Karpas-422 (cell line): ENCODE measurements at regions not wholly inside any gene's neighbourhood (a gene's known extent, or its start where the extent isn't known, plus 50 kb on each side); places are given as distances from the start of the nearest gene placed in this dataset.

Experiments used
- DNase-seq: peaks from one replicate; pipeline ENCODE4 v3.0.0-alpha.2; 2015
- H2AFZ ChIP-seq: fragments of 200-600 bp; sonication (generic); 2 replicates; pipeline ENCODE4 v1.6.1; 2014; ENCODE audit warnings: antibody characterized with exemption, low read length, mixed read lengths
- H3K27ac ChIP-seq: fragments of 200-600 bp; sonication (generic); 2 replicates; pipeline ENCODE4 v1.5.1; 2014; ENCODE audit warnings: mild to moderate bottlenecking, low read length, moderate library complexity
- H3K27me3 ChIP-seq: fragments of 200-600 bp; sonication (generic); 2 replicates; pipeline ENCODE4 v1.6.1; 2014; ENCODE audit warnings: low read length, mixed read lengths
- H3K36me3 ChIP-seq: fragments of 200-600 bp; sonication (generic); 2 replicates; pipeline ENCODE4 v1.6.1; 2014; ENCODE audit warnings: low read length, mixed read lengths; ENCODE audit not compliant: insufficient read depth
- H3K4me1 ChIP-seq: fragments of 200-600 bp; sonication (generic); 2 replicates; pipeline ENCODE4 v1.6.1; 2014; ENCODE audit warnings: mild to moderate bottlenecking, low read length, mixed read lengths
- H3K4me2 ChIP-seq: fragments of 200-600 bp; sonication (generic); 2 replicates; pipeline ENCODE4 v1.6.1; 2014; ENCODE audit warnings: low read length, low read depth, mild to moderate bottlenecking; ENCODE audit not compliant: poor library complexity, severe bottlenecking
- H3K4me3 ChIP-seq: fragments of 200-600 bp; sonication (generic); 2 replicates; pipeline ENCODE4 v1.5.1; 2014; ENCODE audit warnings: mild to moderate bottlenecking, antibody characterized with exemption, low read length, mixed read lengths
- H3K79me2 ChIP-seq: fragments of 200-600 bp; sonication (generic); 2 replicates; pipeline ENCODE4 v1.6.1; 2014; ENCODE audit warnings: mild to moderate bottlenecking, low read length, mixed read lengths
- H3K9ac ChIP-seq: fragments of 200-600 bp; sonication (generic); 2 replicates; pipeline ENCODE4 v1.6.0; 2014; ENCODE audit warnings: low read length
- H3K9me2 ChIP-seq: fragments of 200-600 bp; sonication (generic), shearing (Covaris generic); replicated peaks from 2 replicates; pipeline ENCODE4 v1.6.0; 2014; ENCODE audit warnings: mild to moderate bottlenecking, low read length, moderate library complexity; ENCODE audit not compliant: insufficient read depth
- H3K9me3 ChIP-seq: fragments of 300-700, 200-600 bp; sonication (generic); 2 replicates; pipeline ENCODE4 v1.6.1; 2014; ENCODE audit warnings: low read length, mixed read lengths
- H4K20me1 ChIP-seq: fragments of 200-600 bp; sonication (generic); 2 replicates; pipeline ENCODE4 v1.6.1; 2014; ENCODE audit warnings: mild to moderate bottlenecking, antibody characterized with exemption, low read length, low read depth; ENCODE audit not compliant: insufficient read depth

GRCh38 chr10:33819206-33819605 lies 484.7 kb upstream of the NRP1 start:
- Histone ChIP-seq H3K4me3 (no peak overlapping the region), H4K20me1 (no peaks in the 10 kb centered on the region), H3K4me2 (no peak overlapping the region), H3K79me2 (no peaks in the 10 kb centered on the region), H2AFZ (no peak overlapping the region), H3K27ac (no peak overlapping the region), H3K27me3 (no peaks in the 10 kb centered on the region), H3K9me3 (peaks cover 3% of the 10 kb centered on the region), H3K9ac (no peak overlapping the region), H3K36me3 (no peaks in the 10 kb centered on the region), H3K4me1 (no peaks in the 10 kb centered on the region), H3K9me2 (no peaks in the 10 kb centered on the region)
- DNase-seq, result no peak

- Histone ChIP-seq H3K79me2 (no peaks in the 10 kb centered on the region), H3K9me3 (peaks cover 3% of the 10 kb centered on the region), H3K9me2 (no peaks in the 10 kb centered on the region), H3K4me1 (no peaks in the 10 kb centered on the region), H3K36me3 (no peaks in the 10 kb centered on the region), H2AFZ (no peak overlapping the region), H3K4me2 (no peak overlapping the region), H3K9ac (no peak overlapping the region), H3K27me3 (no peaks in the 10 kb centered on the region), H4K20me1 (no peaks in the 10 kb centered on the region), H3K27ac (no peak overlapping the region), H3K4me3 (no peak overlapping the region)
- no peak for DNase-seq
Measured at GRCh38 chr10:33818343-33818742, 483.9 kb upstream of the NRP1 start.

GRCh38 chr10:33817605-33818004 lies 483.1 kb upstream of the NRP1 start:
- no peaks in the 10 kb centered on the region for H3K79me2 ChIP-seq
- H3K4me3 ChIP-seq, result no peak overlapping the region
- no peak overlapping the region for H2AFZ ChIP-seq
- H3K36me3 ChIP-seq, result no peaks in the 10 kb centered on the region
- H3K9me3 ChIP-seq, result peaks cover 3% of the 10 kb centered on the region
- no peak overlapping the region for H3K27ac ChIP-seq
- no peak overlapping the region for H3K9ac ChIP-seq
- H3K9me2 ChIP-seq, result no peaks in the 10 kb centered on the region
- no peak for DNase-seq
- H3K4me1 ChIP-seq, result no peaks in the 10 kb centered on the region
- H4K20me1 ChIP-seq, result no peaks in the 10 kb centered on the region
- no peak overlapping the region for H3K4me2 ChIP-seq
- no peaks in the 10 kb centered on the region for H3K27me3 ChIP-seq

- no peaks in the 10 kb centered on the region for H3K79me2 ChIP-seq
- no peak overlapping the region for H2AFZ ChIP-seq
- no peak overlapping the region for H3K27ac ChIP-seq
- peaks cover 3% of the 10 kb centered on the region for H3K9me3 ChIP-seq
- no peak overlapping the region for H3K4me2 ChIP-seq
- no peaks in the 10 kb centered on the region for H3K9me2 ChIP-seq
- no peaks in the 10 kb centered on the region for H3K4me1 ChIP-seq
- no peak overlapping the region for H3K9ac ChIP-seq
- no peak overlapping the region for H3K4me3 ChIP-seq
- no peak for DNase-seq
- H3K36me3 ChIP-seq, result no peaks in the 10 kb centered on the region
- H3K27me3 ChIP-seq, result no peaks in the 10 kb centered on the region
- H4K20me1 ChIP-seq, result no peaks in the 10 kb centered on the region
Measured at GRCh38 chr10:33815776-33816175, 481.3 kb upstream of the NRP1 start.

- H4K20me1 ChIP-seq, result no peaks in the 10 kb centered on the region
- no peak for DNase-seq
- H3K4me1 ChIP-seq, result no peaks in the 10 kb centered on the region
- H3K27ac ChIP-seq, result no peak overlapping the region
- H3K4me2 ChIP-seq, result no peak overlapping the region
- no peaks in the 10 kb centered on the region; the same call in 1 of the 2 replicates for H3K9me3 ChIP-seq
- no peaks in the 10 kb centered on the region for H3K27me3 ChIP-seq
- H3K79me2 ChIP-seq, result no peaks in the 10 kb centered on the region
- no peak overlapping the region for H3K9ac ChIP-seq
- H2AFZ ChIP-seq, result no peak overlapping the region
- no peak overlapping the region for H3K4me3 ChIP-seq
- H3K9me2 ChIP-seq, result no peaks in the 10 kb centered on the region
- no peaks in the 10 kb centered on the region for H3K36me3 ChIP-seq
Measured at GRCh38 chr10:33813871-33814270, 479.4 kb upstream of the NRP1 start.

GRCh38 chr10:33813415-33813814 lies 478.9 kb upstream of the NRP1 start:
- no peak overlapping the region for H3K4me2 ChIP-seq
- no peaks in the 10 kb centered on the region for H3K79me2 ChIP-seq
- H3K9me2 ChIP-seq, result no peaks in the 10 kb centered on the region
- H3K9ac ChIP-seq, result no peak overlapping the region
- H4K20me1 ChIP-seq, result no peaks in the 10 kb centered on the region
- no peaks in the 10 kb centered on the region for H3K36me3 ChIP-seq
- H3K27me3 ChIP-seq, result no peaks in the 10 kb centered on the region
- H3K4me1 ChIP-seq, result no peaks in the 10 kb centered on the region
- no peak overlapping the region for H3K27ac ChIP-seq
- DNase-seq, result no peak
- H3K9me3 ChIP-seq, result no peaks in the 10 kb centered on the region; the same call in 1 of the 2 replicates
- no peak overlapping the region for H2AFZ ChIP-seq
- H3K4me3 ChIP-seq, result no peak overlapping the region

GRCh38 chr10:33812586-33812985 lies 478.1 kb upstream of the NRP1 start:
- Histone ChIP-seq H3K4me1 (no peaks in the 10 kb centered on the region), H3K9ac (no peak overlapping the region), H3K27me3 (no peaks in the 10 kb centered on the region), H4K20me1 (no peaks in the 10 kb centered on the region), H3K27ac (no peak overlapping the region), H3K36me3 (no peaks in the 10 kb centered on the region), H3K9me3 (no peaks in the 10 kb centered on the region; the same call in 1 of the 2 replicates), H3K4me3 (no peak overlapping the region), H3K9me2 (no peaks in the 10 kb centered on the region), H3K4me2 (no peak overlapping the region), H3K79me2 (no peaks in the 10 kb centered on the region), H2AFZ (no peak overlapping the region)
- DNase-seq, result no peak

- H3K79me2 ChIP-seq, result no peaks in the 10 kb centered on the region
- H3K36me3 ChIP-seq, result no peaks in the 10 kb centered on the region
- no peak overlapping the region for H2AFZ ChIP-seq
- no peaks in the 10 kb centered on the region for H4K20me1 ChIP-seq
- no peaks in the 10 kb centered on the region for H3K4me1 ChIP-seq
- H3K27me3 ChIP-seq, result no peaks in the 10 kb centered on the region
- no peak overlapping the region for H3K27ac ChIP-seq
- H3K4me2 ChIP-seq, result no peak overlapping the region
- no peak for DNase-seq
- H3K9me2 ChIP-seq, result no peaks in the 10 kb centered on the region
- H3K4me3 ChIP-seq, result no peak overlapping the region
- no peak overlapping the region for H3K9ac ChIP-seq
- no peaks in the 10 kb centered on the region for H3K9me3 ChIP-seq
Measured at GRCh38 chr10:33810986-33811385, 476.5 kb upstream of the NRP1 start.

GRCh38 chr10:33809732-33810131 lies 475.3 kb upstream of the NRP1 start:
- Histone ChIP-seq H3K9me2 (no peaks in the 10 kb centered on the region), H4K20me1 (no peaks in the 10 kb centered on the region), H3K27ac (no peak overlapping the region), H3K79me2 (no peaks in the 10 kb centered on the region), H3K9me3 (no peaks in the 10 kb centered on the region), H3K27me3 (no peaks in the 10 kb centered on the region), H3K4me3 (no peak overlapping the region), H3K4me2 (no peak overlapping the region), H3K36me3 (no peaks in the 10 kb centered on the region), H2AFZ (no peak overlapping the region), H3K4me1 (no peaks in the 10 kb centered on the region), H3K9ac (no peak overlapping the region)
- DNase-seq, result no peak
